A204.1 (cell line): ENCODE measurements at regions not wholly inside any gene's neighbourhood (a gene's known extent, or its start where the extent isn't known, plus 50 kb on each side); places are given as distances from the start of the nearest gene placed in this dataset.

Experiments
- FAIRE-seq: peaks from 2 replicates; lab custom pipeline; 2012; peaks lifted over from hg19 to GRCh38; lab: Jason Lieb, UNC

- FAIRE-seq = no peak
These were observed 243.7 kb downstream of the SLC16A7 start for GRCh38 chr12:59839514-59839913.

- FAIRE-seq = no peak
These were observed 247.5 kb downstream of the SLC16A7 start for GRCh38 chr12:59843260-59843843.

GRCh38 chr12:59844750-59845149 is 248.9 kb downstream of the SLC16A7 start:
- FAIRE-seq = no peak

GRCh38 chr12:59845293-59845692 is 249.5 kb downstream of the SLC16A7 start:
- no peak for FAIRE-seq

GRCh38 chr12:59847127-59847526 is 251.3 kb downstream of the SLC16A7 start:
- FAIRE-seq = no peak

GRCh38 chr12:59850268-59850667 is 254.4 kb downstream of the SLC16A7 start:
- FAIRE-seq = no peak

- FAIRE-seq = no peak
These were observed 262.8 kb downstream of the SLC16A7 start for GRCh38 chr12:59858508-59859170.

- FAIRE-seq = no peak
These were observed 263.3 kb downstream of the SLC16A7 start for GRCh38 chr12:59859171-59859510.

GRCh38 chr12:59861635-59862034 is 265.8 kb downstream of the SLC16A7 start:
- FAIRE-seq = no peak

GRCh38 chr12:59867055-59867454 is 271.2 kb downstream of the SLC16A7 start:
- no peak for FAIRE-seq

GRCh38 chr12:59867689-59868088 is 271.9 kb downstream of the SLC16A7 start:
- FAIRE-seq = no peak

- no peak for FAIRE-seq
These were observed 275.9 kb downstream of the SLC16A7 start for GRCh38 chr12:59871779-59872178.

GRCh38 chr12:59873136-59873535 is 277.3 kb downstream of the SLC16A7 start:
- no peak for FAIRE-seq

- FAIRE-seq = no peak
These were observed 279.0 kb downstream of the SLC16A7 start for GRCh38 chr12:59874781-59875180.

- FAIRE-seq = no peak
These were observed 290.4 kb downstream of the SLC16A7 start for GRCh38 chr12:59886131-59886733.

GRCh38 chr12:59887178-59887577 is 291.3 kb downstream of the SLC16A7 start:
- FAIRE-seq = no peak

GRCh38 chr12:59890896-59891579 is 295.2 kb downstream of the SLC16A7 start:
- no peak for FAIRE-seq

- FAIRE-seq = no peak
These were observed 299.4 kb downstream of the SLC16A7 start for GRCh38 chr12:59895166-59895775.

GRCh38 chr12:59904874-59905521 is 309.2 kb downstream of the SLC16A7 start:
- FAIRE-seq = no peak

- no peak for FAIRE-seq
These were observed 315.7 kb downstream of the SLC16A7 start for GRCh38 chr12:59911516-59911915.

GRCh38 chr12:59916988-59917387 is 321.2 kb downstream of the SLC16A7 start:
- no peak for FAIRE-seq

GRCh38 chr12:59927032-59927431 is 331.2 kb downstream of the SLC16A7 start:
- no peak for FAIRE-seq
